Left lung (tissue), 4 donors: ENCODE measurements at regions not wholly inside any gene's neighbourhood (a gene's known extent, or its start where the extent isn't known, plus 50 kb on each side); places are given as distances from the start of the nearest gene placed in this dataset.
A peak's percentile ranks its signal among the peaks of the same experiment; 100 is the strongest.

Source experiments
- ATAC-seq: fragments of 200-7000 bp; cut with Tn5 transposase; one replicate; pipeline ENCODE4 v1.9.1; 2020; ENCODE audit warnings: moderate library complexity
- DNase-seq, 4 donors: peaks; one replicate each; pipeline ENCODE4 v3.0.0-alpha.2; 2013 to 2020
- H3K27ac ChIP-seq, 2 donors: fragments of 200-600 bp; sonication (generic) in 1 of 2; one replicate each; pipeline versions ENCODE4 v1.5.0 to v1.8.0; 2020 to 2021
- H3K27me3 ChIP-seq, 2 donors: fragments of 200-600 bp; sonication (generic) in 1 of 2; one replicate each; pipeline versions ENCODE4 v1.5.0 to v1.8.0; 2020 to 2021
- H3K36me3 ChIP-seq, 2 donors: fragments of 200-600 bp; sonication (generic) in 1 of 2; one replicate each; pipeline versions ENCODE4 v1.5.0 to v1.8.0; 2020 to 2021
- H3K4me1 ChIP-seq, 2 donors: fragments of 200-600 bp; one replicate each; pipeline ENCODE4 v1.8.0; 2021
- H3K4me3 ChIP-seq, 2 donors: fragments of 200-600 bp; sonication (generic) in 1 of 2; one replicate each; pipeline versions ENCODE4 v1.5.0 to v1.8.0; 2020 to 2021; ENCODE audit warnings: mild to moderate bottlenecking in 1 of 2
- H3K9me3 ChIP-seq, 2 donors: fragments of 200-600 bp; sonication (generic) in 1 of 2; one replicate each; pipeline versions ENCODE4 v1.5.0 to v1.8.0; 2020 to 2021
- CTCF ChIP-seq, 2 donors: fragments of 200-600 bp; sonication (generic) in 1 of 2; IDR thresholded peaks; one replicate each; pipeline versions ENCODE4 v1.5.0 to v1.8.0; 2021; ENCODE audit warnings: antibody characterized with exemption in 2 of 2
- intact Hi-C, 2 donors: fragments of 100-400 bp; cut with DNase I; formaldehyde crosslinking; loops; one replicate each; pipeline versions ENCODE4 v1.11.2 to v1.14.2; 2022
- donor health status: DM: no; HTN: yes; CAD: no.
- donor health status: DM: no; HTN: no; CAD: no.

- ATAC-seq: no peak
- Histone ChIP-seq H3K27me3 (no peaks in the 10 kb centered on the region), H3K4me3 (no peak overlapping the region), H3K27ac (no peak overlapping the region), H3K9me3 (no peaks in the 10 kb centered on the region), H3K4me1 (no peaks in the 10 kb centered on the region), H3K36me3 (no peaks in the 10 kb centered on the region)
- no peak for TF ChIP-seq CTCF (IDR thresholded peaks at IDR 0.05)
- intact Hi-C loops: no loop called here
- DNase-seq: no peak
Measured at GRCh38 chr9:23582836-23583235, 243.2 kb downstream of the ELAVL2 start.

GRCh38 chr9:23586906-23587305 lies 239.1 kb downstream of the ELAVL2 start:
- no peak for TF ChIP-seq CTCF (IDR thresholded peaks at IDR 0.05)
- DNase-seq (no peak), ATAC-seq (no peak)
- peaks cover 0 to 4% of the 10 kb centered on the region in 2 donors for H3K4me1 ChIP-seq
- H3K36me3 ChIP-seq: no peaks in the 10 kb centered on the region
- H3K9me3 ChIP-seq: no peaks in the 10 kb centered on the region
- H3K4me3 ChIP-seq: no peak overlapping the region
- no peak overlapping the region for H3K27ac ChIP-seq
- no peaks in the 10 kb centered on the region for H3K27me3 ChIP-seq
- intact Hi-C loops: no loop called here

- ATAC-seq (peak; percentile 87), DNase-seq (peak in 3 of 4 donors; percentile 10 to 76 (median 49))
- Histone ChIP-seq H3K27me3 (no peaks in the 10 kb centered on the region), H3K4me1 (peaks cover 0 to 4% of the 10 kb centered on the region in 2 donors), H3K36me3 (no peaks in the 10 kb centered on the region), H3K4me3 (no peak overlapping the region), H3K9me3 (no peaks in the 10 kb centered on the region), H3K27ac (no peak overlapping the region)
- no peak for TF ChIP-seq CTCF (IDR thresholded peaks at IDR 0.05)
- intact Hi-C loops: no loop called here
Measured at GRCh38 chr9:23587433-23587832, 238.6 kb downstream of the ELAVL2 start.

GRCh38 chr9:23587903-23588302 lies 238.1 kb downstream of the ELAVL2 start:
- H3K9me3 ChIP-seq: no peaks in the 10 kb centered on the region
- H3K36me3 ChIP-seq: no peaks in the 10 kb centered on the region
- H3K27ac ChIP-seq: no peak overlapping the region
- TF ChIP-seq CTCF (IDR thresholded peaks at IDR 0.05): no peak
- DNase-seq (no peak), ATAC-seq (peak; percentile 33)
- intact Hi-C loops: no loop called here
- peaks cover 0 to 4% of the 10 kb centered on the region in 2 donors for H3K4me1 ChIP-seq
- no peak overlapping the region for H3K4me3 ChIP-seq
- H3K27me3 ChIP-seq: no peaks in the 10 kb centered on the region

GRCh38 chr9:23590276-23591000 lies 235.6 kb downstream of the ELAVL2 start:
- H3K4me3 ChIP-seq: no peak overlapping the region
- no peak for TF ChIP-seq CTCF (IDR thresholded peaks at IDR 0.05)
- peak in 2 of 4 donors; percentile 9 to 35 for DNase-seq
- H3K9me3 ChIP-seq: no peaks in the 10 kb centered on the region
- no peaks in the 10 kb centered on the region for H3K36me3 ChIP-seq
- H3K27me3 ChIP-seq: no peaks in the 10 kb centered on the region
- peak; percentile 65 for ATAC-seq
- intact Hi-C loops: no loop called here
- H3K4me1 ChIP-seq: peaks cover 0 to 4% of the 10 kb centered on the region in 2 donors
- no peak overlapping the region for H3K27ac ChIP-seq
